Trophoblast cell (in vitro differentiated cells and primary cell): ENCODE measurements at regions not wholly inside any gene's neighbourhood (a gene's known extent, or its start where the extent isn't known, plus 50 kb on each side); places are given as distances from the start of the nearest gene placed in this dataset.

Experiments
- DNase-seq, 2 donors: peaks; one replicate each; pipeline ENCODE4 v3.0.0-alpha.2; 2016
- H2AFZ ChIP-seq: 2 replicates; pipeline ENCODE4 v1.6.1; 2013; ENCODE audit warnings: low read length, moderate library complexity, mild to moderate bottlenecking; ENCODE audit not compliant: insufficient read depth, poor library complexity
- H2AK5ac ChIP-seq: 2 replicates; pipeline ENCODE4 v1.6.1; 2013; ENCODE audit warnings: mild to moderate bottlenecking, low read length
- H2BK120ac ChIP-seq: 2 replicates; pipeline ENCODE4 v1.6.1; 2013; ENCODE audit warnings: low read length, mild to moderate bottlenecking, moderate library complexity; ENCODE audit not compliant: insufficient read depth, poor library complexity
- H2BK12ac ChIP-seq: 2 replicates; pipeline ENCODE4 v1.6.1; 2013; ENCODE audit warnings: mild to moderate bottlenecking, low read length, moderate library complexity
- H2BK5ac ChIP-seq: 2 replicates; pipeline ENCODE4 v1.6.1; 2013; ENCODE audit warnings: low read length, low read depth, moderate library complexity, mild to moderate bottlenecking; ENCODE audit not compliant: poor library complexity
- H3K14ac ChIP-seq: 2 replicates; pipeline ENCODE4 v1.6.1; 2013; ENCODE audit warnings: mild to moderate bottlenecking, low read length
- H3K18ac ChIP-seq: 2 replicates; pipeline ENCODE4 v1.6.1; 2013; ENCODE audit warnings: mild to moderate bottlenecking, low read length
- H3K23ac ChIP-seq: 2 replicates; pipeline ENCODE4 v1.6.1; 2013; ENCODE audit warnings: low read length
- H3K27ac ChIP-seq: 2 replicates; pipeline ENCODE4 v1.5.1; 2013; ENCODE audit warnings: low read depth, mild to moderate bottlenecking, inconsistent platforms, low read length, moderate library complexity
- H3K27me3 ChIP-seq: 2 replicates; pipeline ENCODE4 v1.6.1; 2013; ENCODE audit warnings: inconsistent platforms, mild to moderate bottlenecking, low read length, moderate library complexity; ENCODE audit not compliant: insufficient read depth
- H3K36me3 ChIP-seq, 2 experiments: 1 replicate in 1 of 2; 2 replicates in 1 of 2; pipeline ENCODE4 v1.6.1; 2013; ENCODE audit warnings: low read length in 2 of 2, mild to moderate bottlenecking in 2 of 2, moderate library complexity in 1 of 2; ENCODE audit not compliant: insufficient read depth in 2 of 2, control insufficient read depth in 1 of 2
- H3K4ac ChIP-seq: 2 replicates; pipeline ENCODE4 v1.6.1; 2013; ENCODE audit warnings: low read depth, mild to moderate bottlenecking, low read length, moderate library complexity
- H3K4me1 ChIP-seq, 2 experiments: 1 replicate in 1 of 2; 2 replicates in 1 of 2; pipeline ENCODE4 v1.6.1; 2013; ENCODE audit warnings: low read length in 2 of 2, mild to moderate bottlenecking in 2 of 2, moderate library complexity in 1 of 2; ENCODE audit not compliant: insufficient read depth in 2 of 2, control insufficient read depth in 1 of 2
- H3K4me2 ChIP-seq: 2 replicates; pipeline ENCODE4 v1.6.1; 2013; ENCODE audit warnings: inconsistent platforms, mild to moderate bottlenecking, low read length, moderate library complexity
- H3K4me3 ChIP-seq: 2 replicates; pipeline ENCODE4 v1.5.1; 2013; ENCODE audit warnings: mild to moderate bottlenecking, low read depth, low read length, inconsistent platforms
- H3K79me1 ChIP-seq: one replicate; pipeline ENCODE4 v1.6.1; 2013; ENCODE audit warnings: low read length
- H3K79me2 ChIP-seq: 2 replicates; pipeline ENCODE4 v1.6.1; 2013; ENCODE audit warnings: low read length, mild to moderate bottlenecking; ENCODE audit not compliant: control insufficient read depth, insufficient read depth, poor library complexity
- H3K9ac ChIP-seq: 2 replicates; pipeline ENCODE4 v1.6.1; 2013; ENCODE audit warnings: mild to moderate bottlenecking, low read length
- H3K9me3 ChIP-seq: 2 replicates; pipeline ENCODE4 v1.6.1; 2013; ENCODE audit warnings: low read depth, mild to moderate bottlenecking, control low read depth, inconsistent platforms, low read length; ENCODE audit not compliant: insufficient read depth
- H4K12ac ChIP-seq: 2 replicates; pipeline ENCODE4 v1.6.1; 2013; ENCODE audit warnings: low read depth, mild to moderate bottlenecking, low read length, moderate library complexity
- H4K8ac ChIP-seq: 2 replicates; pipeline ENCODE4 v1.6.1; 2013; ENCODE audit warnings: low read depth, mild to moderate bottlenecking, low read length, moderate library complexity
- H4K91ac ChIP-seq: one replicate; pipeline ENCODE4 v1.6.1; 2013; ENCODE audit warnings: low read depth, mild to moderate bottlenecking, low read length, moderate library complexity
- WGBS: extraction: QIAGEN DNeasy Blood & Tissue Kit; methylation state at CpG from one replicate; pipeline ENCODE4 v1.1.7; 2013; ENCODE audit warnings: missing lambda C conversion rate; ENCODE audit not compliant: insufficient read length, insufficient coverage; ENCODE audit errors: extremely low coverage; 5-methylcytosine and 5-hydroxymethylcytosine counted together

DNA sequence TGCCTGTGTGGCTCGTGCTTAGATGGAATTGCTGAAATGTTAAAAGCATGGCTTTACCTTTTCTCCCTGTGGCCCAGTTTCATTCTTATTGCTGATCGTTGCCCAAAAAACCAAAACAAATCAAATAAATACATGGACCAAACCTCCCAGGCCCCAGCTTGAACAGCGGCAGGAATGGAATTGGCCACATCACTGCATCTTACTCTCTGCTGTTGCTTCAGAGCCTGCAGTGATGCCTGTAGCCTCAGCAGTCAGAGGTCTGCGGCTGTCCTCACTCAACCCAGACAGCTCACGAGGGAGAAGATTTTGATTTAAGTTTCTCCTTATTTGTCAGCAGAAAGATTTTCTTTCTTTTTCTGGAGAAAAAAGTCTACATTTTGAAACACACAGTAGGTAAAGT, 91.5 kb downstream of the NPIPB11 start:
- WGBS = no CpG with 5 or more reads among the region's 5 CpGs
- H3K36me3 ChIP-seq = no peaks in the 10 kb centered on the region
- no peak overlapping the region for H3K27ac ChIP-seq

DNA sequence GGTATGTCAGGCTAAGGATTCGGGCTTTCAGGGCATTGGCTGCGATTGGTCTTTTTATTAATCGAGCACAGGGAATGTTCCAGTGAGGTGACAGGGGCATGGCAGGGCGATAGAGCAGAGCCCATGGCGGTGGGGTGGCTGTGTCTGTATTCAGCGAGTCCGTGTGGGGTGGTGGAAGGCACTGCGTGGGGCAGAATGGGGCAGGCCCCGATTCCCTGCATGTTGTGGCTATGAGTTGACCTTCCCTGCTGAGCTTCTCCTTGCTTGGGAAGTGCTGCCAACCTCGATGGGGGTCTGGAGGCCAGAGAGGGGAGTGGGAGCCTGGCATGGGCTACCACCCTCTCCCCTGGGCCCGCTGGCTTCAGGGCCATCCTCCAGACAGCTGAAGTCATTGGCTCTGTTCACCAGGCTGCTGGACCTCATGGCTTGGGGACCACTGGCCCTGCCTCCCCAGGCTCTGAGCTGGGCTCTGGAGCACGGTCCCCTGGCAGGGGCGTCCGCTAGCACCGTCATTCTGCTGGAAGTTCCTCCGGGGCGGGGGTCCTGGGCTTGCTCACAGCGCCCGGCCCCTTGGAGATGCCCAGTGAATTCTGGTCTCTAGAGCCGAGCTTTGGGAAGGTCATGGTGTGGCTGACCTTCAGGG, 92.1 kb downstream of the NPIPB11 start:
- Histone ChIP-seq H4K12ac (no peak overlapping the region), H3K27me3 (no peaks in the 10 kb centered on the region), H3K4me3 (no peak overlapping the region), H3K4ac (no peak overlapping the region), H3K4me1 (peaks cover 2 to 8% of the 10 kb centered on the region in 2 experiments), H3K27ac (no peak overlapping the region), H2AK5ac (no peak overlapping the region), H2BK5ac (no peak overlapping the region), H3K79me1 (no peaks in the 10 kb centered on the region), H3K9ac (no peak overlapping the region), H3K4me2 (no peak overlapping the region), H3K36me3 (no peaks in the 10 kb centered on the region), H3K23ac (no peak overlapping the region), H2AFZ (no peak overlapping the region), H3K18ac (no peak overlapping the region), H3K79me2 (no peaks in the 10 kb centered on the region), H3K14ac (no peak overlapping the region), H2BK12ac (no peak overlapping the region), H2BK120ac (no peak overlapping the region), H4K91ac (no peak overlapping the region), H4K8ac (no peak overlapping the region), H3K9me3 (peaks cover 2% of the 10 kb centered on the region)
- no CpG with 5 or more reads among the region's 20 CpGs for WGBS
- no peak for DNase-seq

More for the DNA sequence above, 91.5 kb downstream of the NPIPB11 start:
- Histone ChIP-seq H3K4me2 (no peak overlapping the region), H3K79me1 (no peaks in the 10 kb centered on the region), H3K14ac (no peak overlapping the region), H3K27me3 (no peaks in the 10 kb centered on the region), H4K12ac (no peak overlapping the region), H3K23ac (no peak overlapping the region), H3K9ac (no peak overlapping the region), H2BK12ac (no peak overlapping the region), H4K91ac (no peak overlapping the region), H3K4me3 (no peak overlapping the region), H4K8ac (no peak overlapping the region), H2BK5ac (no peak overlapping the region), H3K4ac (no peak overlapping the region), H3K9me3 (peaks cover 2% of the 10 kb centered on the region), H3K18ac (no peak overlapping the region), H2AK5ac (no peak overlapping the region), H2AFZ (no peak overlapping the region), H2BK120ac (no peak overlapping the region), H3K79me2 (no peaks in the 10 kb centered on the region), H3K4me1 (peaks cover 2 to 8% of the 10 kb centered on the region in 2 experiments)
- DNase-seq = no peak

GRCh38 chr16:29313559-29314048, 92.9 kb downstream of the NPIPB11 start:
- Histone ChIP-seq H3K27ac (no peak overlapping the region), H3K23ac (no peak overlapping the region), H4K8ac (no peak overlapping the region), H4K12ac (no peak overlapping the region), H3K27me3 (no peaks in the 10 kb centered on the region), H3K36me3 (no peaks in the 10 kb centered on the region), H3K14ac (no peak overlapping the region), H2BK5ac (no peak overlapping the region), H4K91ac (peak overlapping the region; percentile 53), H2AFZ (no peak overlapping the region), H3K9me3 (peaks cover 2% of the 10 kb centered on the region), H3K4ac (no peak overlapping the region), H3K4me2 (no peak overlapping the region), H2BK12ac (no peak overlapping the region), H3K4me1 (peaks cover 2 to 8% of the 10 kb centered on the region in 2 experiments), H3K18ac (no peak overlapping the region), H2AK5ac (no peak overlapping the region), H3K4me3 (no peak overlapping the region), H3K79me2 (no peaks in the 10 kb centered on the region), H3K9ac (no peak overlapping the region), H2BK120ac (no peak overlapping the region), H3K79me1 (no peaks in the 10 kb centered on the region)
- no peak for DNase-seq
- no CpG with 5 or more reads among the region's 9 CpGs for WGBS

GRCh38 chr16:29312835-29313558, 93.5 kb downstream of the NPIPB11 start:
- Histone ChIP-seq H3K27me3 (no peaks in the 10 kb centered on the region), H2BK5ac (no peak overlapping the region), H4K8ac (no peak overlapping the region), H3K4me1 (peaks cover 2 to 8% of the 10 kb centered on the region in 2 experiments), H3K9ac (no peak overlapping the region), H3K18ac (no peak overlapping the region), H3K4me2 (no peak overlapping the region), H3K4ac (no peak overlapping the region), H3K4me3 (no peak overlapping the region), H3K36me3 (no peaks in the 10 kb centered on the region), H3K23ac (no peak overlapping the region), H3K27ac (no peak overlapping the region), H3K14ac (no peak overlapping the region), H2BK120ac (no peak overlapping the region), H3K79me1 (no peaks in the 10 kb centered on the region), H2AFZ (no peak overlapping the region), H4K91ac (peak overlapping the region; percentile 53), H2AK5ac (no peak overlapping the region), H3K9me3 (peaks cover 2% of the 10 kb centered on the region), H3K79me2 (no peaks in the 10 kb centered on the region), H4K12ac (no peak overlapping the region), H2BK12ac (no peak overlapping the region)
- peak in 1 of 2 donors; percentile 43 for DNase-seq
- no CpG with 5 or more reads among the region's 33 CpGs for WGBS
